ENCODE measurements at regions not wholly inside any gene's neighbourhood (a gene's known extent, or its start where the extent isn't known, plus 50 kb on each side); places are given as distances from the start of the nearest gene placed in this dataset.

- Mint-ChIP-seq H3K4me3 (no peak overlapping the region), H3K9me3 (peaks cover 62% of the 10 kb centered on the region), H3K27ac (no peak overlapping the region), H3K27me3 (ENCODE audit: insufficient read depth) (no peaks in the 10 kb centered on the region; the same call in 1 of the 2 replicates), H3K4me1 (ENCODE audit: low read depth) (no peaks in the 10 kb centered on the region), H3K36me3 (ENCODE audit: low read depth) (no peaks in the 10 kb centered on the region)
- TF ChIP-seq CTCF (IDR thresholded peaks at IDR 0.05) = no peak
- DNase-seq = no peak
These were observed 218.3 kb downstream of the TUSC7 start for GRCh38 chr3:116927918-116928317.

DNA sequence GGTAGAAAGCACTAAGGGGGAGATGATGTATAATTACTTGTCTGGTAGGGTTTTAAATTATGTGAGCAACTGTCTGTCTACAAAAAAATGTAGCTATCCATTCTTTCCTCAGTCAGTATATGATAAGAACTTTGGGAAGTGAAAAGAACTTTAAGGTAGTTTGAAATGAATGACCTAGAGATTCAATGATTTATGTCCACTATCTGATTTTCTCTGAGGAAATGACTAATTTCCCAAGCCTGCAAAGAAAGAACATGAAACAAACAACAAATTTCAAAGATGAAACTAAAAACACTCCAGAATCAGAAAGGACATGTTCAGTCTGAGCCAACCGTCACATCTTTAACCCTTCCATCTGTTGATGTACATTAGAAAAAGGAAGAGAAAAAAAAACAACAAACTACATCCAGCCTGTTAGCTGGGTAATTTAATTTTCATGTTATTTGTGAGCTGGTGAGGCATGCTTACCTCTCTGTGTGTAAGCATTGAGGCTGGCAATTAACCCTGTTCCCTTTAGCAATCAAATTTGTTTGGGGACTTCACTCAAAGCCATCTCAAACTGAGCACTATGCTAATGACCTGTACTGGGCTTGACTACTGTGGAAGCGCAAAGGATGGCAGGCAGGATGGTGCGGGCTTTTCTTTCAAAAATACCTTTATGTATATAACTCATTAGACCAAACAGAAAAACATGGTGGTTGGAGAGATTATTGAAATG, 220.1 kb downstream of the TUSC7 start:
- Mint-ChIP-seq H3K4me3 (no peak overlapping the region), H3K27me3 (ENCODE audit: insufficient read depth) (no peaks in the 10 kb centered on the region; the same call in 1 of the 2 replicates), H3K9me3 (peaks cover 54% of the 10 kb centered on the region), H3K36me3 (ENCODE audit: low read depth) (no peaks in the 10 kb centered on the region), H3K27ac (no peak overlapping the region), H3K4me1 (ENCODE audit: low read depth) (no peaks in the 10 kb centered on the region)
- DNase-seq = no peak
- TF ChIP-seq CTCF (IDR thresholded peaks at IDR 0.05) = no peak

GRCh38 chr3:116930786-116931185, 221.2 kb downstream of the TUSC7 start:
- no peak for DNase-seq
- H3K4me1 Mint-ChIP-seq (ENCODE audit: low read depth) = no peaks in the 10 kb centered on the region
- no peak overlapping the region for H3K4me3 Mint-ChIP-seq
- no peak for TF ChIP-seq CTCF (IDR thresholded peaks at IDR 0.05)
- H3K27ac Mint-ChIP-seq = no peak overlapping the region
- no peaks in the 10 kb centered on the region; the same call in 1 of the 2 replicates for H3K27me3 Mint-ChIP-seq (ENCODE audit: insufficient read depth)
- H3K36me3 Mint-ChIP-seq (ENCODE audit: low read depth) = no peaks in the 10 kb centered on the region
- H3K9me3 Mint-ChIP-seq = peaks cover 49% of the 10 kb centered on the region

GRCh38 chr3:116939091-116939490, 229.5 kb downstream of the TUSC7 start:
- Mint-ChIP-seq H3K9me3 (peaks cover 56% of the 10 kb centered on the region), H3K27ac (no peak overlapping the region), H3K4me3 (no peak overlapping the region), H3K27me3 (ENCODE audit: insufficient read depth) (no peaks in the 10 kb centered on the region), H3K4me1 (ENCODE audit: low read depth) (no peaks in the 10 kb centered on the region), H3K36me3 (ENCODE audit: low read depth) (no peaks in the 10 kb centered on the region; the same call in 1 of the 2 replicates)
- no peak for DNase-seq
- TF ChIP-seq CTCF (IDR thresholded peaks at IDR 0.05) = no peak

DNA sequence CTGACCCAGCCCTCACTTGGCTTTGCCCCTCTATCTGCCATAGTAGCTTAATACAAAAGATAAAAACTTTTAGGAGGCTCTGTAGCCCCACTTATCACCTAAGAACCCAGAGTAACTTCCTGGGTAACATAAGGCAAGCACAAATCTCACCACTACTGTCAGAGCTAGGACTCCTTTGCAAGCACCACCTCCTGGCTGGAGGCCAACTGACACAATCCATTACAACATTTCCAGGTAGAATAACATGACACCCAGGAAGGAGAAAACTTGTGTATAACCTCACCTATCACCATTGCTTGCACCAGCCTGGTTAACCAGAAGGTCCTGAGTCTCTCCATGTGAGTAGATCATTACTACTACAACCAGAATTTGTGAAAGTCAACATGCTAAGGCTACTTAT, 230.0 kb downstream of the TUSC7 start:
- Mint-ChIP-seq H3K36me3 (ENCODE audit: low read depth) (no peaks in the 10 kb centered on the region; the same call in 1 of the 2 replicates), H3K9me3 (peaks cover 60% of the 10 kb centered on the region), H3K4me1 (ENCODE audit: low read depth) (no peaks in the 10 kb centered on the region), H3K27ac (no peak overlapping the region), H3K4me3 (no peak overlapping the region), H3K27me3 (ENCODE audit: insufficient read depth) (no peaks in the 10 kb centered on the region)
- TF ChIP-seq CTCF (IDR thresholded peaks at IDR 0.05) = no peak
- DNase-seq = no peak
